ENCODE measurements at regions not wholly inside any gene's neighbourhood (a gene's known extent, or its start where the extent isn't known, plus 50 kb on each side); places are given as distances from the start of the nearest gene placed in this dataset.

- intact Hi-C loops (cut with DNase I): no loop called here
- 73% methylated on average over 11 of the region's 11 CpGs for WGBS (ENCODE audit: insufficient coverage, low coverage, low lambda C conversion rate, missing lambda C conversion rate)
Measured at GRCh38 chrX:933611-934010, 278.8 kb downstream of the CRLF2 start.

GRCh38 chrX:928606-929005 is 283.8 kb downstream of the CRLF2 start:
- no peaks in the 10 kb centered on the region for H3K27me3 ChIP-seq
- H3K36me3 ChIP-seq: no peaks in the 10 kb centered on the region
- H3K4me1 ChIP-seq: no peaks in the 10 kb centered on the region
- H3K9me3 ChIP-seq: no peaks in the 10 kb centered on the region
- WGBS (ENCODE audit: insufficient coverage, low coverage, low lambda C conversion rate, missing lambda C conversion rate): 52% methylated on average over 4 of the region's 4 CpGs
- DNase-seq (no peak), ATAC-seq (no peak)
- TF ChIP-seq POLR2A (IDR thresholded peaks at IDR 0.05) (no peak), CTCF (IDR thresholded peaks at IDR 0.05) (no peak)
- no peak overlapping the region for H3K27ac ChIP-seq
- H3K4me3 ChIP-seq: no peak overlapping the region
- intact Hi-C loops (cut with DNase I): no loop called here

More at GRCh38 chrX:933611-934010, 278.8 kb downstream of the CRLF2 start:
- Histone ChIP-seq H3K4me3 (no peak overlapping the region), H3K4me1 (no peaks in the 10 kb centered on the region), H3K9me3 (no peaks in the 10 kb centered on the region), H3K27me3 (no peaks in the 10 kb centered on the region), H3K36me3 (no peaks in the 10 kb centered on the region), H3K27ac (no peak overlapping the region)
- no peak for ATAC-seq
- TF ChIP-seq POLR2A (IDR thresholded peaks at IDR 0.05): no peak
- TF ChIP-seq CTCF (IDR thresholded peaks at IDR 0.05): no peak
- no peak for DNase-seq

GRCh38 chrX:926991-927390 is 285.5 kb downstream of the CRLF2 start:
- DNase-seq: no peak

GRCh38 chrX:926070-926469 is 286.4 kb downstream of the CRLF2 start:
- Histone ChIP-seq H3K4me3 (no peak overlapping the region), H3K36me3 (no peaks in the 10 kb centered on the region), H3K27me3 (no peaks in the 10 kb centered on the region), H3K9me3 (no peaks in the 10 kb centered on the region), H3K27ac (no peak overlapping the region), H3K4me1 (no peaks in the 10 kb centered on the region)
- DNase-seq: no peak
- intact Hi-C loops (cut with DNase I): no loop called here
- ATAC-seq: no peak
- TF ChIP-seq POLR2A (IDR thresholded peaks at IDR 0.05) (no peak), CTCF (IDR thresholded peaks at IDR 0.05) (no peak)
- 89% methylated on average over 3 of the region's 9 CpGs for WGBS (ENCODE audit: insufficient coverage, low coverage, low lambda C conversion rate, missing lambda C conversion rate)

More at GRCh38 chrX:926991-927390, 285.5 kb downstream of the CRLF2 start:
- Histone ChIP-seq H3K9me3 (no peaks in the 10 kb centered on the region), H3K36me3 (no peaks in the 10 kb centered on the region), H3K4me1 (no peaks in the 10 kb centered on the region), H3K27ac (no peak overlapping the region), H3K27me3 (no peaks in the 10 kb centered on the region), H3K4me3 (no peak overlapping the region)
- ATAC-seq: no peak
- TF ChIP-seq CTCF (IDR thresholded peaks at IDR 0.05): no peak
- no peak for TF ChIP-seq POLR2A (IDR thresholded peaks at IDR 0.05)
- WGBS (ENCODE audit: insufficient coverage, low coverage, low lambda C conversion rate, missing lambda C conversion rate): 75% methylated on average over 2 of the region's 2 CpGs
- intact Hi-C loops (cut with DNase I): no loop called here

- Histone ChIP-seq H3K27ac (no peak overlapping the region), H3K9me3 (no peaks in the 10 kb centered on the region), H3K4me3 (no peak overlapping the region), H3K36me3 (no peaks in the 10 kb centered on the region), H3K27me3 (no peaks in the 10 kb centered on the region), H3K4me1 (no peaks in the 10 kb centered on the region)
- no CpG with 5 or more reads among the region's 6 CpGs for WGBS (ENCODE audit: insufficient coverage, low coverage, low lambda C conversion rate, missing lambda C conversion rate)
- no peak for ATAC-seq
- DNase-seq: no peak
- intact Hi-C loops (cut with DNase I): no loop called here
- TF ChIP-seq POLR2A (IDR thresholded peaks at IDR 0.05): no peak
- no peak for TF ChIP-seq CTCF (IDR thresholded peaks at IDR 0.05)
Measured at GRCh38 chrX:925652-926061, 286.8 kb downstream of the CRLF2 start.
